CD14-positive monocyte (primary cell): ENCODE measurements at regions not wholly inside any gene's neighbourhood (a gene's known extent, or its start where the extent isn't known, plus 50 kb on each side); places are given as distances from the start of the nearest gene placed in this dataset.

ENCODE experiments used
- DNase-seq, 3 donors: peaks; one replicate each; pipeline ENCODE4 v3.0.0-alpha.2; 2011 to 2022
- H2AFZ ChIP-seq: 2 replicates; pipeline ENCODE4 v1.6.0; 2012; ENCODE audit warnings: mild to moderate bottlenecking, low read depth, low read length, inconsistent platforms; ENCODE audit not compliant: insufficient read depth, poor library complexity, severe bottlenecking
- H3K27ac ChIP-seq, 2 donors: 1 replicate in 1 of 2; 2 replicates in 1 of 2; pipeline ENCODE4 v1.5.1; 2012 to 2013; ENCODE audit warnings: low read length in 2 of 2, control low read depth in 1 of 2, inconsistent platforms in 1 of 2, low read depth in 1 of 2, mild to moderate bottlenecking in 1 of 2
- H3K27me3 ChIP-seq, 2 donors: one replicate each; pipeline versions ENCODE4 v1.6.0 to v1.6.1; 2011 to 2013; ENCODE audit warnings: low read length in 2 of 2; ENCODE audit not compliant: control insufficient read depth in 2 of 2, insufficient read depth in 2 of 2
- H3K36me3 ChIP-seq, 2 donors: replicated peaks in 1 of 2; 1 replicate in 1 of 2; 2 replicates in 1 of 2; pipeline versions ENCODE4 v1.5.1 to v1.6.1; 2012 to 2013; ENCODE audit warnings: low read length in 2 of 2, control low read depth in 1 of 2, inconsistent platforms in 1 of 2, mild to moderate bottlenecking in 1 of 2; ENCODE audit not compliant: insufficient read depth in 2 of 2, control insufficient read depth in 1 of 2
- H3K4me1 ChIP-seq, 2 donors: 1 replicate in 1 of 2; 2 replicates in 1 of 2; pipeline versions ENCODE4 v1.5.1 to v1.6.1; 2012 to 2013; ENCODE audit warnings: low read length in 2 of 2, control low read depth in 1 of 2, inconsistent platforms in 1 of 2, mild to moderate bottlenecking in 1 of 2, moderate library complexity in 1 of 2; ENCODE audit not compliant: insufficient read depth in 2 of 2, control insufficient read depth in 1 of 2
- H3K4me2 ChIP-seq: replicated peaks from 2 replicates; pipeline ENCODE3; 2012; ENCODE audit warnings: low read length, moderate library complexity, mild to moderate bottlenecking; ENCODE audit not compliant: poor library complexity, severe bottlenecking; ENCODE audit errors: extremely low read depth
- H3K4me3 ChIP-seq, 3 experiments: fragments of 200-600 bp in 1 of 3; sonication (generic) in 1 of 3; replicated peaks in 1 of 3; 1 replicate in 2 of 3; 2 replicates in 1 of 3; pipeline ENCODE4 v1.5.1; 2011 to 2013; ENCODE audit warnings: low read length in 3 of 3, mild to moderate bottlenecking in 3 of 3, control low read depth in 2 of 3, low read depth in 2 of 3, inconsistent platforms in 1 of 3, moderate library complexity in 1 of 3
- H3K79me2 ChIP-seq: 2 replicates; pipeline ENCODE4 v1.6.0; 2012; ENCODE audit warnings: mild to moderate bottlenecking, control low read depth, inconsistent platforms, low read length, moderate library complexity; ENCODE audit not compliant: insufficient read depth
- H3K9ac ChIP-seq: 2 replicates; pipeline ENCODE4 v1.6.0; 2017; ENCODE audit warnings: low read length, mild to moderate bottlenecking; ENCODE audit not compliant: insufficient read depth, poor library complexity, severe bottlenecking
- H3K9me3 ChIP-seq, 2 donors: replicated peaks in 1 of 2; 1 replicate in 1 of 2; 2 replicates in 1 of 2; pipeline versions ENCODE4 v1.5.1 to v1.6.1; 2012 to 2013; ENCODE audit warnings: low read length in 2 of 2, control low read depth in 1 of 2; ENCODE audit not compliant: control insufficient read depth in 1 of 2, insufficient read depth in 1 of 2
- H4K20me1 ChIP-seq: 2 replicates; pipeline ENCODE4 v1.6.0; 2012; ENCODE audit warnings: mild to moderate bottlenecking, low read length, control low read depth, moderate library complexity; ENCODE audit not compliant: insufficient read depth
- H3K27ac Mint-ChIP-seq, 7 donors: one replicate each; pipeline ENCODE4 v1.8.0; 2020; ENCODE audit warnings: mild to moderate bottlenecking in 7 of 7, mixed read lengths in 7 of 7, moderate library complexity in 6 of 7, inconsistent platforms in 2 of 7
- H3K27me3 Mint-ChIP-seq, 3 donors: one replicate each; pipeline ENCODE4 v1.8.0; 2021 to 2022; ENCODE audit warnings: low read depth in 3 of 3, mild to moderate bottlenecking in 3 of 3, mixed read lengths in 3 of 3, moderate library complexity in 3 of 3, inconsistent platforms in 1 of 3
- H3K36me3 Mint-ChIP-seq, 2 donors: one replicate each; pipeline ENCODE4 v1.8.0; 2020; ENCODE audit warnings: mixed read lengths in 2 of 2, inconsistent platforms in 1 of 2, mild to moderate bottlenecking in 1 of 2
- H3K4me1 Mint-ChIP-seq: one replicate; pipeline ENCODE4 v1.8.0; 2020; ENCODE audit warnings: mild to moderate bottlenecking, mixed read lengths
- H3K4me3 Mint-ChIP-seq, 2 donors: one replicate each; pipeline ENCODE4 v1.8.0; 2020; ENCODE audit warnings: mild to moderate bottlenecking in 2 of 2, mixed read lengths in 2 of 2, moderate library complexity in 1 of 2
- H3K9me3 Mint-ChIP-seq, 7 donors: one replicate each; pipeline ENCODE4 v1.8.0; 2020 to 2022; ENCODE audit warnings: mixed read lengths in 7 of 7, mild to moderate bottlenecking in 6 of 7, moderate library complexity in 6 of 7, inconsistent platforms in 2 of 7
- WGBS: methylation state at CpG from one replicate; pipeline ENCODE4 v1.1.5; 2013; ENCODE audit warnings: missing lambda C conversion rate; ENCODE audit not compliant: insufficient coverage; 5-methylcytosine and 5-hydroxymethylcytosine counted together
- intact Hi-C, 2 donors: fragments of 100-400 bp; cut with micrococcal nuclease; formaldehyde crosslinking; loops; one replicate each; pipeline versions ENCODE4 v1.15.0 to v1.15.1; 2023
- TF ChIP-seq, protein P1 (sequence below): fragments of 200-600 bp; IDR thresholded peaks from one replicate; pipeline ENCODE4 v1.8.0; 2022; ENCODE audit warnings: antibody characterized with exemption, mild to moderate bottlenecking

GRCh38 chr12:34287986-34288962 lies 266.0 kb downstream of the ALG10 start:
- DNase-seq, result no peak
- H2AFZ ChIP-seq, result no peak overlapping the region
- peaks cover 75 to 95% of the 10 kb centered on the region in 2 donors for H3K9me3 ChIP-seq

GRCh38 chr12:34288963-34289345 lies 266.7 kb downstream of the ALG10 start:
- DNase-seq, result no peak
- no peaks in the 10 kb centered on the region for H3K27me3 ChIP-seq
- no peak overlapping the region for H3K4me3 Mint-ChIP-seq
- H3K36me3 ChIP-seq, result no peaks in the 10 kb centered on the region
- peaks cover 0 to 3% (median 1%) of the 10 kb centered on the region in 3 donors for H3K27me3 Mint-ChIP-seq
- no peaks in the 10 kb centered on the region for H3K4me1 ChIP-seq
- H3K4me3 ChIP-seq, result no peak overlapping the region
- no peak overlapping the region for H2AFZ ChIP-seq
- H3K4me2 ChIP-seq, result no peak overlapping the region
- no peak overlapping the region for H3K9ac ChIP-seq
- H3K27ac ChIP-seq, result no peak overlapping the region
- no peak overlapping the region for H3K27ac Mint-ChIP-seq
- no peaks in the 10 kb centered on the region for H3K36me3 Mint-ChIP-seq
- H3K4me1 Mint-ChIP-seq, result no peaks in the 10 kb centered on the region
- no peaks in the 10 kb centered on the region for H3K79me2 ChIP-seq
- intact Hi-C loops, result no loop called here
- peaks cover 82 to 96% of the 10 kb centered on the region in 2 donors for H3K9me3 ChIP-seq
- TF ChIP-seq, protein P1, sequence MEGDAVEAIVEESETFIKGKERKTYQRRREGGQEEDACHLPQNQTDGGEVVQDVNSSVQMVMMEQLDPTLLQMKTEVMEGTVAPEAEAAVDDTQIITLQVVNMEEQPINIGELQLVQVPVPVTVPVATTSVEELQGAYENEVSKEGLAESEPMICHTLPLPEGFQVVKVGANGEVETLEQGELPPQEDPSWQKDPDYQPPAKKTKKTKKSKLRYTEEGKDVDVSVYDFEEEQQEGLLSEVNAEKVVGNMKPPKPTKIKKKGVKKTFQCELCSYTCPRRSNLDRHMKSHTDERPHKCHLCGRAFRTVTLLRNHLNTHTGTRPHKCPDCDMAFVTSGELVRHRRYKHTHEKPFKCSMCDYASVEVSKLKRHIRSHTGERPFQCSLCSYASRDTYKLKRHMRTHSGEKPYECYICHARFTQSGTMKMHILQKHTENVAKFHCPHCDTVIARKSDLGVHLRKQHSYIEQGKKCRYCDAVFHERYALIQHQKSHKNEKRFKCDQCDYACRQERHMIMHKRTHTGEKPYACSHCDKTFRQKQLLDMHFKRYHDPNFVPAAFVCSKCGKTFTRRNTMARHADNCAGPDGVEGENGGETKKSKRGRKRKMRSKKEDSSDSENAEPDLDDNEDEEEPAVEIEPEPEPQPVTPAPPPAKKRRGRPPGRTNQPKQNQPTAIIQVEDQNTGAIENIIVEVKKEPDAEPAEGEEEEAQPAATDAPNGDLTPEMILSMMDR, result no peak
- H4K20me1 ChIP-seq, result no peaks in the 10 kb centered on the region
- H3K9me3 Mint-ChIP-seq, result peaks cover 65 to 85% (median 79%) of the 10 kb centered on the region in 7 donors
- 81% methylated on average over 11 of the region's 12 CpGs for WGBS

More at GRCh38 chr12:34287986-34288962, 266.0 kb downstream of the ALG10 start:
- Mint-ChIP-seq H3K4me3 (no peak overlapping the region), H3K4me1 (no peaks in the 10 kb centered on the region), H3K9me3 (peaks cover 60 to 81% (median 72%) of the 10 kb centered on the region in 7 donors), H3K36me3 (no peaks in the 10 kb centered on the region), H3K27me3 (peaks cover 0 to 3% (median 1%) of the 10 kb centered on the region in 3 donors), H3K27ac (no peak overlapping the region)
- no peaks in the 10 kb centered on the region for H3K79me2 ChIP-seq
- TF ChIP-seq, protein P1, result no peak
- H3K9ac ChIP-seq, result no peak overlapping the region
- 75% methylated on average over 21 of the region's 32 CpGs for WGBS
- H4K20me1 ChIP-seq, result no peaks in the 10 kb centered on the region
- H3K4me2 ChIP-seq, result no peak overlapping the region
- H3K27me3 ChIP-seq, result no peaks in the 10 kb centered on the region
- no peaks in the 10 kb centered on the region for H3K36me3 ChIP-seq
- H3K4me3 ChIP-seq, result no peak overlapping the region
- H3K4me1 ChIP-seq, result no peaks in the 10 kb centered on the region
- intact Hi-C loops, result no loop called here
- H3K27ac ChIP-seq, result no peak overlapping the region
